H1 (cell line): ENCODE measurements at regions not wholly inside any gene's neighbourhood (a gene's known extent, or its start where the extent isn't known, plus 50 kb on each side); places are given as distances from the start of the nearest gene placed in this dataset.

Experiments
- BACH1 ChIP-seq: IDR thresholded peaks from 2 replicates; pipeline ENCODE4 v1.6.1; 2012; ENCODE audit warnings: low read length, improper control_type of control experiment
- CBX8 ChIP-seq: fragments of 300-800, 300-1000 bp; sonication (generic); IDR thresholded peaks from 2 replicates; pipeline ENCODE4 v1.7.1; 2016; ENCODE audit warnings: low read depth, low read length, borderline replicate concordance
- CTBP2 ChIP-seq: IDR thresholded peaks from 2 replicates; pipeline ENCODE4 v1.7.0; 2011; ENCODE audit warnings: borderline replicate concordance, mild to moderate bottlenecking, moderate library complexity, mixed read lengths, low read length; ENCODE audit not compliant: insufficient read depth, insufficient read length
- EP300 ChIP-seq, 2 experiments: IDR thresholded peaks; 1 replicate in 1 of 2; 2 replicates in 1 of 2; pipeline ENCODE4 v1.6.1; 2011 to 2012; ENCODE audit warnings: low read depth in 2 of 2, low read length in 2 of 2, mild to moderate bottlenecking in 2 of 2, borderline replicate concordance in 1 of 2, inconsistent platforms in 1 of 2, moderate library complexity in 1 of 2
- SP1 ChIP-seq: IDR thresholded peaks from 2 replicates; pipeline ENCODE4 v1.6.1; 2011; ENCODE audit warnings: low read depth, low read length
- SP2 ChIP-seq: IDR thresholded peaks from 2 replicates; pipeline ENCODE4 v1.6.1; 2012; ENCODE audit warnings: mild to moderate bottlenecking, low read length, inconsistent platforms

DNA sequence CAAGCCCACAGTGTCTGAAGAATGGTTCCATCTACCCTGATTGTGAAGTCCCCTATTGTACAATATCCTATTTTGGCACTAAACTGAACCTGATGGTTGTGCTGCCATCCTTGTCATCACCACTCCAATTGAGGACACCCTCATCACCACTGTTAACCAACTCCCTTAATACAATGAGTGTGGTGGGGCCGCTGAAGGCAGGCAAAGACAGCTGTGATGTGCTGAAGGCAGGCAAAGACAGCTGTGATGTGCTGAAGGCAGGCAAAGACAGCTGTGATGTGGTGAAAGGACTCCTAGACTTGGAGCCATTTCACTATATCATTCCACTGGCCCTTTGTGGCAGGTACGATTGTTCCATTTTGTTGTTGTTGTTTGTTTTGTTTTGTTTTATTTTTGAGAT lies 481.6 kb downstream of the SOX6 start (continued):
- TF ChIP-seq EP300 (IDR thresholded peaks at IDR 0.05; ENCODE audit: borderline replicate concordance in 1 of 2, low read depth in 2 of 2, low read length in 2 of 2) (no peak), CBX8 (no peak), BACH1 (no peak), SP1 (no peak), SP2 (no peak), CTBP2 (no peak)
